Astrocyte (in vitro differentiated cells and primary cell): ENCODE measurements at regions not wholly inside any gene's neighbourhood (a gene's known extent, or its start where the extent isn't known, plus 50 kb on each side); places are given as distances from the start of the nearest gene placed in this dataset.

Experiments
- CTCF ChIP-seq: IDR thresholded peaks from 2 replicates; pipeline ENCODE4 v1.5.1; 2011; ENCODE audit warnings: low read depth, mild to moderate bottlenecking, inconsistent platforms, low read length, moderate library complexity; ENCODE audit not compliant: insufficient read depth
- EZH2 ChIP-seq: IDR thresholded peaks from 2 replicates; pipeline ENCODE4 v1.6.1; 2012; ENCODE audit warnings: mild to moderate bottlenecking, low read length, inconsistent platforms; ENCODE audit not compliant: insufficient read depth

GRCh38 chr12:105504286-105504685 is 173.8 kb downstream of the C12orf75 start:
- TF ChIP-seq CTCF = no peak
- no peak for TF ChIP-seq EZH2
